Testis (tissue), 2 donors: ENCODE measurements at regions not wholly inside any gene's neighbourhood (a gene's known extent, or its start where the extent isn't known, plus 50 kb on each side); places are given as distances from the start of the nearest gene placed in this dataset.

ENCODE experiments used
- CTCF ChIP-seq, 3 experiments: fragments of 450-650 bp in 2 of 3; fragments of 200-600 bp in 1 of 3; sonication (generic) in 1 of 3; IDR thresholded peaks; one replicate each; pipeline ENCODE4 v1.5.1; 2016 to 2019; ENCODE audit warnings: antibody characterized with exemption in 3 of 3, mild to moderate bottlenecking in 2 of 3, moderate library complexity in 1 of 3
- POLR2A ChIP-seq: fragments of 450-650 bp; IDR thresholded peaks from one replicate; pipeline ENCODE4 v1.6.1; 2017; ENCODE audit warnings: antibody characterized with exemption, mild to moderate bottlenecking, moderate library complexity

- no peak for TF ChIP-seq CTCF (IDR thresholded peaks at IDR 0.05)
- no peak for TF ChIP-seq POLR2A
These were observed 197.4 kb downstream of the MREG start for GRCh38 chr2:215815960-215816359.
